ENCODE measurements at regions not wholly inside any gene's neighbourhood (a gene's known extent, or its start where the extent isn't known, plus 50 kb on each side); places are given as distances from the start of the nearest gene placed in this dataset.

DNA sequence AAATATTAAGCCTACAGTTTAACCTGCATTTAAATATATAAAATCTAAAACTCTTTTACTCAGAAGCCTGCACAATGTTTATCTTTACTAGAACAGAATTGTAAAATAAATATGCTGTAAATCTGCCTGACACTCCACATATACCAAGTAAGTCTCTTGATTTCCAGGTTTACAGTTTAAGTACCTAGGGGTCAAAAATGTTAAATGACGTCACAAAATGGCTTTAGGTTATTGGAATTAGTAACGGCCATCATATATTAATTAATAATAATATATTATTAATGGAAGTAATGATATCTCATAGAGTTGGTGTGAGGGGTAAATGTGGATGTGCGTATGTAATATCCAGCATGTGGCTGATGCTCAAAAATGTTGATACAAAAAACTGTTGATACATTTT lies 114.8 kb upstream of the ANO5 start:
- TF ChIP-seq, protein P1, sequence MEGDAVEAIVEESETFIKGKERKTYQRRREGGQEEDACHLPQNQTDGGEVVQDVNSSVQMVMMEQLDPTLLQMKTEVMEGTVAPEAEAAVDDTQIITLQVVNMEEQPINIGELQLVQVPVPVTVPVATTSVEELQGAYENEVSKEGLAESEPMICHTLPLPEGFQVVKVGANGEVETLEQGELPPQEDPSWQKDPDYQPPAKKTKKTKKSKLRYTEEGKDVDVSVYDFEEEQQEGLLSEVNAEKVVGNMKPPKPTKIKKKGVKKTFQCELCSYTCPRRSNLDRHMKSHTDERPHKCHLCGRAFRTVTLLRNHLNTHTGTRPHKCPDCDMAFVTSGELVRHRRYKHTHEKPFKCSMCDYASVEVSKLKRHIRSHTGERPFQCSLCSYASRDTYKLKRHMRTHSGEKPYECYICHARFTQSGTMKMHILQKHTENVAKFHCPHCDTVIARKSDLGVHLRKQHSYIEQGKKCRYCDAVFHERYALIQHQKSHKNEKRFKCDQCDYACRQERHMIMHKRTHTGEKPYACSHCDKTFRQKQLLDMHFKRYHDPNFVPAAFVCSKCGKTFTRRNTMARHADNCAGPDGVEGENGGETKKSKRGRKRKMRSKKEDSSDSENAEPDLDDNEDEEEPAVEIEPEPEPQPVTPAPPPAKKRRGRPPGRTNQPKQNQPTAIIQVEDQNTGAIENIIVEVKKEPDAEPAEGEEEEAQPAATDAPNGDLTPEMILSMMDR (IDR thresholded peaks at IDR 0.05) = no peak
- TF ChIP-seq POLR2A (IDR thresholded peaks at IDR 0.05) = no peak

All from heart left ventricle (tissue), 13 donors.